Fibroblast of villous mesenchyme (primary cell): ENCODE measurements at regions not wholly inside any gene's neighbourhood (a gene's known extent, or its start where the extent isn't known, plus 50 kb on each side); places are given as distances from the start of the nearest gene placed in this dataset.

ENCODE experiments used
- DNase-seq: peaks from one replicate; pipeline ENCODE4 v3.0.0-alpha.2; 2010; ENCODE audit warnings: low read depth
- H3K4me3 ChIP-seq: 2 replicates; pipeline ENCODE4 v1.5.1; 2011; ENCODE audit warnings: low read depth, mild to moderate bottlenecking, low read length
- TF ChIP-seq, protein P1 (sequence below): IDR thresholded peaks from 2 replicates; pipeline ENCODE4 v1.5.1; 2012; ENCODE audit warnings: low read depth, mild to moderate bottlenecking, low read length; ENCODE audit not compliant: insufficient read depth

DNA sequence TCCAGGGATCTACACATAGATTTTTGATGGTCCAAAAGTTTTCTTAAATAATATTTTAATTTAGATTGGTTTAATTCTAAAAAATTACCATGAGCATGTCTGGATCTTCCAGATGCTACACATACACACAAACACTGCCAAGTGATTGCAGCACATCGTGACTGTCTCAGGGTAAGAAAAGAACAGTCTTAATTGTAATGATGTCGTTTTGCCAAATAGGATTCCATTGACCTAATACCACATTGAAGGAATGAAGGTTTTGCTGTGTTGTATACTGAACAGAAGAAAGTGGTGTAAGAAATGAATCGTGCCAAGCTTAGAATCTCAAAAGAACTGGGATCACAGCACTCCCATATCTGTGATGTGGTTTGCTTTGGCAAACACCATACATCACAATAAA lies 633.3 kb upstream of the CAMK1G start:
- peak; percentile 9 for DNase-seq
- TF ChIP-seq, protein P1, sequence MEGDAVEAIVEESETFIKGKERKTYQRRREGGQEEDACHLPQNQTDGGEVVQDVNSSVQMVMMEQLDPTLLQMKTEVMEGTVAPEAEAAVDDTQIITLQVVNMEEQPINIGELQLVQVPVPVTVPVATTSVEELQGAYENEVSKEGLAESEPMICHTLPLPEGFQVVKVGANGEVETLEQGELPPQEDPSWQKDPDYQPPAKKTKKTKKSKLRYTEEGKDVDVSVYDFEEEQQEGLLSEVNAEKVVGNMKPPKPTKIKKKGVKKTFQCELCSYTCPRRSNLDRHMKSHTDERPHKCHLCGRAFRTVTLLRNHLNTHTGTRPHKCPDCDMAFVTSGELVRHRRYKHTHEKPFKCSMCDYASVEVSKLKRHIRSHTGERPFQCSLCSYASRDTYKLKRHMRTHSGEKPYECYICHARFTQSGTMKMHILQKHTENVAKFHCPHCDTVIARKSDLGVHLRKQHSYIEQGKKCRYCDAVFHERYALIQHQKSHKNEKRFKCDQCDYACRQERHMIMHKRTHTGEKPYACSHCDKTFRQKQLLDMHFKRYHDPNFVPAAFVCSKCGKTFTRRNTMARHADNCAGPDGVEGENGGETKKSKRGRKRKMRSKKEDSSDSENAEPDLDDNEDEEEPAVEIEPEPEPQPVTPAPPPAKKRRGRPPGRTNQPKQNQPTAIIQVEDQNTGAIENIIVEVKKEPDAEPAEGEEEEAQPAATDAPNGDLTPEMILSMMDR: no peak

DNA sequence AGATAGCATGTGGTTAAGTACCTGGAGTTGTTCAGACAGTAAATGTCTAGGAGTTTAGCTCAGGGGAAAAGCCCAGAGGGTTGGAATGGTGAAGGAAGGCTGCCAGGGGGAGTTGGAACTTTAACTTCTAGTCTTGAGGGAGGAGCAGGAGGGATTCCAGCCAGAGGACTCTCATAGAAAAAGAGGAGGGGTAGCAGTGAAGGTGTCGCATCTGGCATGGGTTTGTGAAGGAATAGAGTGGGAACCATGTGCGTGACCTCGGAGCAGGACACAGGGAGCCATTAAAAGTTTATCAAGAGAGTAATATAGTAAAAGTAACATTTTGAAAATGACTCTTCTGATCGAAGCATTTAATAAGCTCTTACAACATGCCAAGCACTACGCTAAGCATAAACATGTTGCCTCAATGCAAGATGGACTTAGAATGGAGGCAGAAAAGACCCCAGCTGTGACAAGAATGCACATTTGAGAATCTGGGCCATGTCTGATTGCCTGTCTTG lies 632.4 kb upstream of the CAMK1G start:
- no peak overlapping the region for H3K4me3 ChIP-seq
- no peak for DNase-seq
- TF ChIP-seq, protein P1: no peak

More for the DNA sequence above, 633.3 kb upstream of the CAMK1G start:
- no peak overlapping the region for H3K4me3 ChIP-seq

DNA sequence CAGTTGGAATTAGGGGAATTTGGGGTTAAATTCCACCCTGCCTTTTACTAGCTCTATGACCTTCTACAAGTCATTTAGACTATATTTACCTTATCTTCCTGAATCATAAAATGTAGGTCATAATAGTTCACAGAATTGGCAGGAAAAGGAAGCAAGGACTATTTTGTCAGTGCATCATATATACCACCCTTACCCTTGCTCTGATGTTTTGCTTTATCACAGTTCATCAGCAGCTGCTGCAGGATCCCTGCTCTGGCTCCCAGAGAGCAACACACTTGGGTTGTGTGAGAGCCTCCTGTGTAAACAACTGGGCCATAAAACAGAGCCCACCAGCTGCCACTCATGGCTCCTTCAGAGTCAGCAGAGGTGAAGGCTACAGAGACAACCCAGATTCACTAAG lies 631.6 kb upstream of the CAMK1G start:
- TF ChIP-seq, protein P1: no peak
- no peak overlapping the region for H3K4me3 ChIP-seq
- DNase-seq: no peak

DNA sequence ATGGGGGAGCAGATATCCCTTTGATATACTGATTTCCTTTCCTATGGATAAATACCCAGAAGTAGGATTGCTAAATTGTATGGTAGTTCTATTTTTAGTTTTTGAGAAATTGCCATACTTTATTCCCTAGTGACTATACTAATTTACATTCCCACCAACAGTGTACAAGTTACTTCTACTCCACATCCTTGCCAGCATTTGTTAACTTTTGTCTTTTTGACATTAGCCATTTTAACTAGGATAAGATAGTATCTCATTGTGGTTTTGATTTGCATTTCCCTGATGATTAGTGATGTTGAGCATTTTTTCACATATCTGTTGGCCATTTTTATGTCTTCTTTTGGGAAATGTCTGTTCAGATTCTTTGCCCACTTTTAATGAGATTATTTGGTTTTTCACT lies 620.6 kb upstream of the CAMK1G start:
- DNase-seq: peak; percentile 14
- H3K4me3 ChIP-seq: no peak overlapping the region
- TF ChIP-seq, protein P1: no peak

DNA sequence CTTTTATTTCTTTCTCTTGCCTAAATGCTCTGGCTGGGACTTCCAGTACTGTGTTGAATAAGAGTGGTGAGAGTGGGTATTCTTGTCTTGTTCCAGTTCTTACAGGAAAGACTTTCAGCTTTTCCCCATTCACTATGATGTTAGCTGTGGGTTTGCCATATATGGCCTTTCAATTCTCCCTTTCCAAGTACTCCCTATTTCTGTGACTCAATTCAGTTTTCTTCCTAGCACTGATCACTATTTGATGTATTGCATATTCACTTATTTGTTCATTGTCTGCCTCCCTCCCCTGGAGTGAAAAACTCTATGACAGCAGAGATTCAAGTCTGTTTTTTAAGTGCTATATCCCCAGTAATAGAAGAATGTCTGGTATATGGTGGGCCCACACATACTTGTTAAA lies 618.2 kb upstream of the CAMK1G start:
- TF ChIP-seq, protein P1: no peak
- no peak for DNase-seq
- H3K4me3 ChIP-seq: no peak overlapping the region

DNA sequence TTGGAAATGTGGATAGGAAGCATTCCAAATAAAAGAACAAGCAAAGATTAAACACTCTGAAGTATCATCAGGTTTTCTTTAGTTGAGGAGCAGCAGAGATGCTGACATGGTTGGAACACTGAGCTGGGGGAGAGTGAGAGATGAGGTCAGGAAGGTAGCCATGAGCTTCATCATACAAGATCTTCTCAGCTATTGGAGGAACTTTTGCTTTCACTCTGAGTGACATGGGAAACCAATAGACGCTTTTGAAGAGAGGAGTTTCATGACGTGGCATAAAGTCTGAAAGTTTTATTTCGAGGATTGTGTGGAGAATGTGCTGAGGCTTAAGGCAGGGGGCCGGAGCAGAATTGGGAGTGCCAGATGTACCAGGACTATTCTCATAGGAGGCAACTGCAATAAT lies 616.2 kb upstream of the CAMK1G start:
- TF ChIP-seq, protein P1: no peak
- no peak for DNase-seq

DNA sequence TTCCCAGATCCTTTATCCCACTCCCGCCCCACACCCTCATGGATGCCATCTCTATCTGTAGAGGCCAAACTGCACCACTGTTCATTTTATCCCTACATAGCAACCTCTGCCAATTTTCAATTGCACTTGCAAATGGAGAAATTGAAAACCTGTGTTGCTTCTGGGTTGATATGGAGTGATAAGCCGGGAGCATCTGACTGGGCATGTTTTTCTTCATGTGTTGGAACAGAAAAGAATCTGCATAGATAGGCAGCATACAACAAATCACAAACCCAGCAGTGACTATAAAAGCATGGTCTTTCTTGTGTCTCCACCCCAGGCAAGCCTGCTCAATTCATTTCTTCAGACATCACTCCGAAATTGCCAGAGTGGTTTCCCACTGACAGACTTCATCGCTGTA lies 608.8 kb upstream of the CAMK1G start:
- TF ChIP-seq, protein P1: no peak
- H3K4me3 ChIP-seq: no peak overlapping the region
- no peak for DNase-seq

More for the DNA sequence above, 616.2 kb upstream of the CAMK1G start:
- H3K4me3 ChIP-seq: no peak overlapping the region
